Astrocyte (in vitro differentiated cells and primary cell): ENCODE measurements at regions not wholly inside any gene's neighbourhood (a gene's known extent, or its start where the extent isn't known, plus 50 kb on each side); places are given as distances from the start of the nearest gene placed in this dataset.

Experiments
- DNase-seq: peaks from one replicate; pipeline ENCODE4 v3.0.0-alpha.2; 2010; ENCODE audit warnings: low read depth
- FAIRE-seq: peaks from 2 replicates; lab custom pipeline; 2011; peaks lifted over from hg19 to GRCh38; lab: Jason Lieb, UNC
- H2AFZ ChIP-seq: 2 replicates; pipeline ENCODE4 v1.6.0; 2012; ENCODE audit warnings: low read depth, low read length, inconsistent platforms
- H3K27ac ChIP-seq: 2 replicates; pipeline ENCODE4 v1.5.1; 2011; ENCODE audit warnings: low read depth, low read length, inconsistent platforms
- H3K27me3 ChIP-seq: 2 replicates; pipeline ENCODE4 v1.6.0; 2011; ENCODE audit warnings: low read length, inconsistent platforms; ENCODE audit not compliant: insufficient read depth
- H3K36me3 ChIP-seq: 2 replicates; pipeline ENCODE4 v1.5.1; 2011; ENCODE audit warnings: low read length, inconsistent platforms; ENCODE audit not compliant: insufficient read depth
- H3K4me1 ChIP-seq: 2 replicates; pipeline ENCODE4 v1.5.1; 2011; ENCODE audit warnings: low read length, inconsistent platforms; ENCODE audit not compliant: insufficient read depth
- H3K4me2 ChIP-seq: 2 replicates; pipeline ENCODE4 v1.6.0; 2012; ENCODE audit warnings: low read length, inconsistent platforms
- H3K4me3 ChIP-seq: 2 replicates; pipeline ENCODE4 v1.5.1; 2011; ENCODE audit warnings: low read depth, mild to moderate bottlenecking, low read length, inconsistent platforms; ENCODE audit not compliant: insufficient read depth
- H3K79me2 ChIP-seq: 2 replicates; pipeline ENCODE4 v1.6.0; 2012; ENCODE audit warnings: mild to moderate bottlenecking, low read length, inconsistent platforms; ENCODE audit not compliant: insufficient read depth
- H3K9ac ChIP-seq: 2 replicates; pipeline ENCODE4 v1.6.0; 2012; ENCODE audit warnings: mild to moderate bottlenecking, low read length, inconsistent platforms
- H3K9me3 ChIP-seq: 2 replicates; pipeline ENCODE4 v1.5.1; 2012; ENCODE audit warnings: low read depth, mild to moderate bottlenecking, low read length, inconsistent platforms; ENCODE audit not compliant: insufficient read depth
- H4K20me1 ChIP-seq: 2 replicates; pipeline ENCODE4 v1.6.0; 2012; ENCODE audit warnings: low read length, inconsistent platforms; ENCODE audit not compliant: insufficient read depth
- H3K27ac Mint-ChIP-seq: one replicate; pipeline ENCODE4 v1.8.0; 2021; ENCODE audit warnings: mild to moderate bottlenecking, mixed read lengths; ENCODE audit not compliant: unreplicated experiment
- H3K27me3 Mint-ChIP-seq: one replicate; pipeline ENCODE4 v1.8.0; 2021; ENCODE audit warnings: low read depth, mixed read lengths; ENCODE audit not compliant: unreplicated experiment
- H3K36me3 Mint-ChIP-seq: one replicate; pipeline ENCODE4 v1.8.0; 2021; ENCODE audit warnings: low read depth, mixed read lengths; ENCODE audit not compliant: unreplicated experiment
- H3K4me1 Mint-ChIP-seq: one replicate; pipeline ENCODE4 v1.8.0; 2021; ENCODE audit warnings: low read depth, mixed read lengths; ENCODE audit not compliant: unreplicated experiment
- H3K4me3 Mint-ChIP-seq: one replicate; pipeline ENCODE4 v1.8.0; 2021; ENCODE audit warnings: mild to moderate bottlenecking, moderate library complexity, mixed read lengths; ENCODE audit not compliant: unreplicated experiment
- H3K9me3 Mint-ChIP-seq: one replicate; pipeline ENCODE4 v1.8.0; 2021; ENCODE audit warnings: mild to moderate bottlenecking, mixed read lengths; ENCODE audit not compliant: unreplicated experiment
- CTCF ChIP-seq: IDR thresholded peaks from 2 replicates; pipeline ENCODE4 v1.5.1; 2011; ENCODE audit warnings: low read depth, mild to moderate bottlenecking, inconsistent platforms, low read length, moderate library complexity; ENCODE audit not compliant: insufficient read depth
- EZH2 ChIP-seq: IDR thresholded peaks from 2 replicates; pipeline ENCODE4 v1.6.1; 2012; ENCODE audit warnings: mild to moderate bottlenecking, low read length, inconsistent platforms; ENCODE audit not compliant: insufficient read depth

- no peaks in the 10 kb centered on the region for H3K36me3 ChIP-seq
- DNase-seq (no peak), FAIRE-seq (no peak)
These were observed 821.3 kb downstream of the NLGN4Y start for GRCh38 chrY:15345471-15346155.

GRCh38 chrY:15349351-15349750, 825.0 kb downstream of the NLGN4Y start:
- TF ChIP-seq EZH2, result no peak
- TF ChIP-seq CTCF, result no peak
- Histone ChIP-seq H3K9me3 (no peaks in the 10 kb centered on the region), H3K4me3 (no peak overlapping the region), H3K4me2 (no peak overlapping the region), H3K9ac (no peak overlapping the region), H2AFZ (no peak overlapping the region), H4K20me1 (no peaks in the 10 kb centered on the region), H3K27ac (no peak overlapping the region), H3K4me1 (no peaks in the 10 kb centered on the region), H3K79me2 (no peaks in the 10 kb centered on the region), H3K36me3 (no peaks in the 10 kb centered on the region), H3K27me3 (no peaks in the 10 kb centered on the region)
- Mint-ChIP-seq H3K27ac (no peak overlapping the region), H3K4me1 (no peaks in the 10 kb centered on the region), H3K4me3 (no peak overlapping the region), H3K27me3 (peaks cover 7% of the 10 kb centered on the region), H3K36me3 (no peaks in the 10 kb centered on the region), H3K9me3 (no peaks in the 10 kb centered on the region)
- no peak for DNase-seq
- no peak for FAIRE-seq

More at GRCh38 chrY:15345471-15346155, 821.3 kb downstream of the NLGN4Y start:
- Mint-ChIP-seq H3K4me1 (no peaks in the 10 kb centered on the region), H3K9me3 (peaks cover 3% of the 10 kb centered on the region), H3K4me3 (no peak overlapping the region), H3K27ac (no peak overlapping the region), H3K36me3 (no peaks in the 10 kb centered on the region), H3K27me3 (no peaks in the 10 kb centered on the region)
- no peaks in the 10 kb centered on the region for H3K4me1 ChIP-seq
- H3K79me2 ChIP-seq, result no peaks in the 10 kb centered on the region
- no peak overlapping the region for H3K9ac ChIP-seq
- H3K9me3 ChIP-seq, result no peaks in the 10 kb centered on the region
- H3K27ac ChIP-seq, result no peak overlapping the region
- H3K4me3 ChIP-seq, result no peak overlapping the region
- H4K20me1 ChIP-seq, result no peaks in the 10 kb centered on the region
- no peak overlapping the region for H3K4me2 ChIP-seq
- H2AFZ ChIP-seq, result no peak overlapping the region
- no peaks in the 10 kb centered on the region for H3K27me3 ChIP-seq
- TF ChIP-seq EZH2 (no peak), CTCF (no peak)

- no peak overlapping the region for H3K27ac Mint-ChIP-seq
- no peak for DNase-seq
- TF ChIP-seq EZH2 (no peak), CTCF (no peak)
- H3K4me1 ChIP-seq, result no peaks in the 10 kb centered on the region
- no peak for FAIRE-seq
- no peaks in the 10 kb centered on the region for H3K27me3 ChIP-seq
- no peaks in the 10 kb centered on the region for H4K20me1 ChIP-seq
- no peak overlapping the region for H2AFZ ChIP-seq
- H3K4me3 Mint-ChIP-seq, result no peak overlapping the region
- H3K4me1 Mint-ChIP-seq, result no peaks in the 10 kb centered on the region
- no peaks in the 10 kb centered on the region for H3K36me3 Mint-ChIP-seq
- H3K4me3 ChIP-seq, result no peak overlapping the region
- H3K4me2 ChIP-seq, result no peak overlapping the region
- H3K79me2 ChIP-seq, result no peaks in the 10 kb centered on the region
- H3K9me3 Mint-ChIP-seq, result no peaks in the 10 kb centered on the region
- no peaks in the 10 kb centered on the region for H3K36me3 ChIP-seq
- H3K27ac ChIP-seq, result no peak overlapping the region
- H3K9me3 ChIP-seq, result no peaks in the 10 kb centered on the region
- H3K27me3 Mint-ChIP-seq, result peaks cover 11% of the 10 kb centered on the region
- H3K9ac ChIP-seq, result no peak overlapping the region
These were observed 831.0 kb downstream of the NLGN4Y start for GRCh38 chrY:15355321-15355720.
